ENCODE measurements at regions not wholly inside any gene's neighbourhood (a gene's known extent, or its start where the extent isn't known, plus 50 kb on each side); places are given as distances from the start of the nearest gene placed in this dataset.

DNA sequence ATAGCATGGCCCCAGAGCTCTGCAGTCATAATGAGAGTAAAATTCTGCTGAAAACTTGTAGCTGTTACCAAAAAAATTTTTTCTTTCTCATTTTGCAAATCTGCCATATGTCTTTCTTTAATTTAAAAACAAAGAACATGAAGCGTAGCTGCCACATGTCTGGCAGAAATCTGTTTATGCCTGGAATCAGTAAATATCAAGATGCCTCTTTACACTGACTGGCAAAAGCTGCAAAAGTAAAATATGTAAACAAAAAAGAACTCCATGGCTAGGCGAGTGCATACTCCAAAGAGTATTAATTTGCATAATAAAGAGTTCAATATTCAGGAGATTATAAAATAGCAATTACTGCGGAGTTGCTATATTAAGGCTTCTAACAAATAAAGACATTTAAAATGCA is 130.9 kb upstream of the SP8 start:
- TF ChIP-seq, protein P1, sequence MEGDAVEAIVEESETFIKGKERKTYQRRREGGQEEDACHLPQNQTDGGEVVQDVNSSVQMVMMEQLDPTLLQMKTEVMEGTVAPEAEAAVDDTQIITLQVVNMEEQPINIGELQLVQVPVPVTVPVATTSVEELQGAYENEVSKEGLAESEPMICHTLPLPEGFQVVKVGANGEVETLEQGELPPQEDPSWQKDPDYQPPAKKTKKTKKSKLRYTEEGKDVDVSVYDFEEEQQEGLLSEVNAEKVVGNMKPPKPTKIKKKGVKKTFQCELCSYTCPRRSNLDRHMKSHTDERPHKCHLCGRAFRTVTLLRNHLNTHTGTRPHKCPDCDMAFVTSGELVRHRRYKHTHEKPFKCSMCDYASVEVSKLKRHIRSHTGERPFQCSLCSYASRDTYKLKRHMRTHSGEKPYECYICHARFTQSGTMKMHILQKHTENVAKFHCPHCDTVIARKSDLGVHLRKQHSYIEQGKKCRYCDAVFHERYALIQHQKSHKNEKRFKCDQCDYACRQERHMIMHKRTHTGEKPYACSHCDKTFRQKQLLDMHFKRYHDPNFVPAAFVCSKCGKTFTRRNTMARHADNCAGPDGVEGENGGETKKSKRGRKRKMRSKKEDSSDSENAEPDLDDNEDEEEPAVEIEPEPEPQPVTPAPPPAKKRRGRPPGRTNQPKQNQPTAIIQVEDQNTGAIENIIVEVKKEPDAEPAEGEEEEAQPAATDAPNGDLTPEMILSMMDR (IDR thresholded peaks at IDR 0.05; ENCODE audit: poor library complexity) = no peak
- no peak for TF ChIP-seq EZH2 (IDR thresholded peaks at IDR 0.05; ENCODE audit: borderline replicate concordance)
